HL-60 (cell line): ENCODE measurements at regions not wholly inside any gene's neighbourhood (a gene's known extent, or its start where the extent isn't known, plus 50 kb on each side); places are given as distances from the start of the nearest gene placed in this dataset.

Experiments
- DNase-seq, 2 experiments: peaks; one replicate each; pipeline ENCODE4 v3.0.0-alpha.2; 2010 to 2020; ENCODE audit warnings: low read depth in 1 of 2, low spot score in 1 of 2
- H3K27ac ChIP-seq: fragments of 250-450 bp; sonication (Bioruptor Pico); replicated peaks from 2 replicates; pipeline ENCODE4 v1.5.1; 2020; ENCODE audit warnings: mild to moderate bottlenecking, moderate library complexity
- H3K27me3 ChIP-seq: fragments of 250-450 bp; sonication (Bioruptor Pico); 2 replicates; pipeline ENCODE4 v1.5.1; 2021; ENCODE audit warnings: mild to moderate bottlenecking, moderate library complexity; ENCODE audit not compliant: insufficient read depth, poor library complexity, severe bottlenecking
- H3K4me3 ChIP-seq: replicated peaks from 2 replicates; pipeline ENCODE4 v1.5.1; 2011; ENCODE audit warnings: mild to moderate bottlenecking, control low read depth, low read length; ENCODE audit not compliant: insufficient read depth
- GABPA ChIP-seq: IDR thresholded peaks from 2 replicates; pipeline ENCODE4 v1.6.1; 2012; ENCODE audit warnings: low read depth
- POLR2AphosphoS5 ChIP-seq: IDR thresholded peaks from 2 replicates; pipeline ENCODE4 v1.6.1; 2012; ENCODE audit warnings: low read depth
- REST ChIP-seq: IDR thresholded peaks from 2 replicates; pipeline ENCODE4 v1.6.1; 2012; ENCODE audit warnings: low read depth; ENCODE audit not compliant: insufficient replicate concordance
- SPI1 ChIP-seq: IDR thresholded peaks from 2 replicates; pipeline ENCODE4 v1.6.1; 2012; ENCODE audit warnings: low read depth, mild to moderate bottlenecking, borderline replicate concordance
- TF ChIP-seq, protein P1 (sequence below): IDR thresholded peaks from one replicate; pipeline ENCODE4 v1.5.1; 2011; ENCODE audit warnings: low read length, control low read depth, inconsistent platforms; ENCODE audit not compliant: insufficient read depth

GRCh38 chr4:188903986-188904385, 764.7 kb downstream of the TRIML1 start:
- DNase-seq, result no peak
- Histone ChIP-seq H3K27me3 (no peaks in the 10 kb centered on the region), H3K4me3 (no peak overlapping the region), H3K27ac (no peak overlapping the region)
- TF ChIP-seq REST (no peak), POLR2AphosphoS5 (no peak), SPI1 (no peak), GABPA (no peak)
- TF ChIP-seq, protein P1, sequence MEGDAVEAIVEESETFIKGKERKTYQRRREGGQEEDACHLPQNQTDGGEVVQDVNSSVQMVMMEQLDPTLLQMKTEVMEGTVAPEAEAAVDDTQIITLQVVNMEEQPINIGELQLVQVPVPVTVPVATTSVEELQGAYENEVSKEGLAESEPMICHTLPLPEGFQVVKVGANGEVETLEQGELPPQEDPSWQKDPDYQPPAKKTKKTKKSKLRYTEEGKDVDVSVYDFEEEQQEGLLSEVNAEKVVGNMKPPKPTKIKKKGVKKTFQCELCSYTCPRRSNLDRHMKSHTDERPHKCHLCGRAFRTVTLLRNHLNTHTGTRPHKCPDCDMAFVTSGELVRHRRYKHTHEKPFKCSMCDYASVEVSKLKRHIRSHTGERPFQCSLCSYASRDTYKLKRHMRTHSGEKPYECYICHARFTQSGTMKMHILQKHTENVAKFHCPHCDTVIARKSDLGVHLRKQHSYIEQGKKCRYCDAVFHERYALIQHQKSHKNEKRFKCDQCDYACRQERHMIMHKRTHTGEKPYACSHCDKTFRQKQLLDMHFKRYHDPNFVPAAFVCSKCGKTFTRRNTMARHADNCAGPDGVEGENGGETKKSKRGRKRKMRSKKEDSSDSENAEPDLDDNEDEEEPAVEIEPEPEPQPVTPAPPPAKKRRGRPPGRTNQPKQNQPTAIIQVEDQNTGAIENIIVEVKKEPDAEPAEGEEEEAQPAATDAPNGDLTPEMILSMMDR, result no peak

DNA sequence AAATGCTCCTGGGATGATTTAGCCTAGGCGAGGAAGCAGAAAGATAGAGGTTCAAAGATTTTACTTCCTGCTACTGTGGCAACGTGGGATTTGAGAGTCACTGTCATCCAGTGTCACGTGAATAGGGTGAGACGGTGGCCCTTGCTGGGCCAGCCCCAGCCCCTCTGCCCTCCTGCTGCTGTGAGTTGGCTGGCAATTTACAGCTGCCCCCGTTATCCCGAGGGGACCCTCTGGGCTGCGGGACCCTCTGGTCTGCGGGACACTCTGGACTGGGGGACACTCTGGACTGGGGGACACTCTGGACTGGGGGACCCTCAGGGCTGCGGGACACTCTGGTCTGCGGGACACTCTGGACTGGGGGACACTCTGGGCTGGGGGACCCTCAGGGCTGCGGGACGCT, 765.4 kb downstream of the TRIML1 start:
- TF ChIP-seq, protein P1, result no peak
- TF ChIP-seq GABPA (no peak), REST (no peak), POLR2AphosphoS5 (no peak), SPI1 (no peak)
- no peak for DNase-seq
- no peaks in the 10 kb centered on the region for H3K27me3 ChIP-seq
- no peak overlapping the region for H3K4me3 ChIP-seq
- H3K27ac ChIP-seq, result no peak overlapping the region

- H3K4me3 ChIP-seq, result no peak overlapping the region
- DNase-seq, result no peak
- TF ChIP-seq, protein P1, result no peak
- TF ChIP-seq POLR2AphosphoS5, result no peak
- TF ChIP-seq GABPA, result no peak
These were observed 766.0 kb downstream of the TRIML1 start for GRCh38 chr4:188905248-188905647.

GRCh38 chr4:188911199-188911598, 772.0 kb downstream of the TRIML1 start:
- Histone ChIP-seq H3K27ac (no peak overlapping the region), H3K27me3 (no peaks in the 10 kb centered on the region), H3K4me3 (no peak overlapping the region)
- DNase-seq, result no peak
- TF ChIP-seq SPI1, result no peak
- TF ChIP-seq REST, result no peak
- TF ChIP-seq, protein P1, result no peak
- TF ChIP-seq GABPA, result no peak
- no peak for TF ChIP-seq POLR2AphosphoS5

More at GRCh38 chr4:188905248-188905647, 766.0 kb downstream of the TRIML1 start:
- Histone ChIP-seq H3K27ac (no peak overlapping the region), H3K27me3 (no peaks in the 10 kb centered on the region)
